HG02870 (cell line): ENCODE measurements at regions not wholly inside any gene's neighbourhood (a gene's known extent, or its start where the extent isn't known, plus 50 kb on each side); places are given as distances from the start of the nearest gene placed in this dataset.
"Not testable (repeated sequence)": the region's sequence is repeated elsewhere in the genome, so short reads cannot be mapped to it uniquely, and the experiment has no call there.

Experiments used
- ATAC-seq: cut with Tn5 transposase; IDR thresholded peaks from one replicate; pipeline ENCODE4 v1.9.1; 2021; ENCODE audit warnings: mild to moderate bottlenecking, moderate library complexity; ENCODE audit not compliant: unreplicated experiment

DNA sequence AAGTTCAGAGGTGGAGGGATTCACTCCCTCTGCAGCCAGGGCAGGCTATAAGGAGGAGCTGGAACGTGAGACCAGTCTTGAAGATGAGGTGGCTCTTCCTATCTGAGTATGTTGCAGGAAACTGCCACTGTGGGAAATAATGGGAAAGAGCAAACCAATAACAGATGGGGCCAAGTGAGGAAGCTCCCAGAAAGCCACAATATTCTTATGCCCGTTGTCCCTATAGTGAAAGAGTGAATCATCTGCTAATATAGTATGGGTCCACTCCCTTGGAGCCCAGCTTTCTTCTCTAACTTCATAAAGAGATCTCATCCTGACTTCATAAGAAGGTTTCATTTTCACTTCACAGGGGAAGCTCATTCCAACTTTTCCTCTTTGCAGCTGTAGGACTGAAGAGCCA lies 206.4 kb downstream of the BLID start:
- no peak for ATAC-seq

DNA sequence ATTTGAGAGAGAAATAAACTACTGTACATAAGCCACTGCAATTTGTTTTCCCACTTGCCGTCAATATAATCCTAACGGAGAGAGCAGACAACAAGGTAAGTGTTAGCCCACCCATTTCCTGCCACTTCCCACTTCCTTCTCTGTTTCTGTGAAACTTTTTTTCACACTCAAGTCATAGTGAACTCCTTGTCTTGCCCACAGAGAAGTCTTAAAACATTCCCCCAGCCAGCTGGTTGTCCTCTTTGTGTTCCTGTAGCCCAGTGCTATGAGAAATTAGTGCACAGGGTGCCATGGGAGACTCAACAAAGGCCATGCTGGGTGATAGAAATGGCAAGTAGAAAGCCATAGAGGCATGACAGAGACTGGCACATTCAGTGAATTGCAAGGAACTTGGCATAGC lies 208.6 kb downstream of the BLID start:
- no peak for ATAC-seq

DNA sequence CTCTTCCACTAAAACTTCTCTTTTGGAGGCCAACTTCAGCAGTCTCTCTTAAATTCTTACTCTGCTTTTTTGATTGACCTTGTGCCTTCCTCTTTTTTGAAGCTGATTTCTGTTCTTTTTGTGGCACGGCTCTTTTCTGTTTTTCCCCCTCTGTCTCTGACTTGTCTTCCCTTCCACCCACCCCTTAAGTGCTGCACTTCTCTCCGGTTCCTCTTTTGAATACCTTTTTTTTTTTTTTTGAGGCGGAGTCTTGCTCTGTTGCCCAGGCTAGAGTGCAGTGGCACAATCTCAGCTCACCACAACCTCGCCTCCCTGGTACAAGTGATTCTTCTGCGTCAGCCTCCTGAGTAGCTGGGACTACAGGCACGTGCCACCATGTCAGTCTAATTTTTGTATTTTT lies 211.9 kb downstream of the BLID start:
- ATAC-seq = no peak

DNA sequence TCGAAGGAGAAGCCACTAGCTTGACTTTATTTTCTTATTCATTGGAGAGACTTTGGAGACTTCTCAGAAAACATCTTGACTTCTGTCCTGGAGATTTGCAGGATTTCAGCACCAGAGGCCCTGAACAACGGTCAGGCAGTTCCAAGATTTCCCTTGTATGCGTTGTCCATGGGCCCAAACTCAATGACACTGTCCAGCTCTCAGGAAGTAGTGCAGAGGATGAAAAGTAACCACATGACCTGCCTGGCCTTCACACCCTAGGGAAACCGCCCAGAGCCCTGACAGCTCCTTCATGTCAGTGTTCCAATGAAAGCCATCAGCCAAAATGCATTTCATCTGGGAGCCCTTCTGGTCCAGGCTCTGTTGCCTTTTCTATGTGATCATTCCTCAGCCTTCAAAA lies 214.1 kb downstream of the BLID start:
- ATAC-seq = no peak

DNA sequence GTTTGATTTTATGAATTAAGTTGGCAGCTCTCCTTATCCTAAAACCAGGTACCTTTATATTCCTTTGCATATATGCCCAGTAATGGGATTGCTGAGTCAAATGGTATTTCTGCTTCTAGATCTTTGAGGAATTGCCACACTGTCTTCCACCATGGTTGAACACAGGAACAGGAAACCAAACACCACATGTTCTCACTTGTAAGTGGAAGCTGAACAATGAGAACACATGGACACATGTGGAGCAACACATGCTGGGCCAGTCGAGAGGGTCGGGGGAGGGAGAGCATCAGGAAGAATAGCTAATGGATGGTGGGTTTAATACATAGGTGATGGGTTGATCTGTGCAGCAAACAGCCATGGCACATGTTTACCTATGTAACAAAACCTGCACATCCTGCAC lies 214.6 kb downstream of the BLID start:
- not testable (repeated sequence) for ATAC-seq

DNA sequence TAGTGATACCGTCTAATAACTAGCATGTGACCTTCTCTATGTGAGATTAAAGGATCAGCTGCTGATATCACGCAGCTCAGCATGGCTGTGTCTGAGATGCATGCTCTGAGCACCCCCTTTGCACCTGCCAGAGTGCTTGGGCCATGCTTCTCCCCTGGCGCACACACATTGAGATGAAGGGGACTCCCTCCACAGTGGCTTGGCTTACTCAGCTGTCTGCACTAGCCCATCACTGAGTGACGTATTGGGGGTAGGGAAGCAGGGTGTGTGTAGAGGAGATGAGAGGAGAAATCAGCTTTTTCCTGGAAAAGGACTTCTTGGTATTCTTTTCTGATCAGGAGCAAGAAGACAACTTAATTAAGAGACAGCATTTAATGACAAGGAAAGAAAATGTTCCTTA lies 216.5 kb downstream of the BLID start:
- ATAC-seq = no peak

DNA sequence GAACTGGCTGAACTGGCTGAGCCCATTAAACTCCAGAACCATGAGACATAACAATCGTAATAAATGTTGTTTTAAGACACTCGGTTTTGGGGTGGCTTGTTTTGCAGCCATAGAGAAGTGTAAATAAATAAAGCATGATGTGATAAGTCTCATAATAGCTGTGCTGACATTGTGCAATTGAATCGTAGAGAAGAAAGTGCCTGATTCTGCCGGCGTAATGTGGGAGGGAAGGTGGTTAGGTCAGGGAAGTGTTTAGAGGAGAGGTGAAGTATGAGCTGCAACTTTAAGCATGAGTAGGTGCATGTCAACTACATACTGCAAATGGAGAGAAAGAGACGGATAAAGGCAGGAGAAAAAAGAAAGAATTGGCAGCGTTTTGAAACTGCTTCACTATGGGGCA lies 217.1 kb downstream of the BLID start:
- no peak for ATAC-seq

DNA sequence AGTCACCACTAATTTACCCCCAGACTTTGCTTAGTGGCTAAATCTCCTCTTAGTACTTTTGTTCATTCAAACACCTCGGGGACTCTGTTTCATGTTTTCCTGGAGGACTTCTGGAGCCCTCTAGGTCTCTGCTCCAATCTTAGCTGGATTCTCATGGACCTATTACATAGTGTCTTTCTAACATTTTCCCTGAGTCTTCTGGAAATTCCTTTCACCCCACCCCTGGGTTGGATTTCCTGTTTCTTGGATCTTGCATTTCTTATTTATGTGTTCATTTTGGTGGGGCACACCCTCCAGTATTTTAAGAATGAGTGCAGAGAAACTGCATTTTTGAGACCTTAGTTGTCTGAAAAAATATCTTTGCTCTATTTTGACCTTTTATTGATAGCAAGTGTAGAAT lies 220.1 kb downstream of the BLID start:
- no peak for ATAC-seq

DNA sequence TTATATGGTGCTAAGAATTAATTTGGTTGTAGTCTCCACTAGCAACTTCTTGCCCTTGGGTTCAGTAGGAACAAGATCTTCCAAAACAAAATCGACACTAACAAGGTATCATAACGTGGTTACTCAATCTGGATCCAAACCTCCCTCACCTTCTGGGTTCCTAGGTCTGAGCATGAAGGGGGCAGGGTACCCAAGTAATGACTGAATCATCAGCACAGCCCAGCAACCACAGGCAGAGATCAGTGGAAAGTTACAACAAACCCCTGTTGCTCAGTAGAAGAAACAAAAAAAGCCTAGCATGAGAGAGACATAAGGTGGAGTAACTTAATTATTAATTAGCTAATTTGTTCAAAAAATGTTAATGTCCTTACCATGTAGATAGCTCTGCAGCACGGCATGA lies 221.4 kb downstream of the BLID start:
- ATAC-seq = no peak

DNA sequence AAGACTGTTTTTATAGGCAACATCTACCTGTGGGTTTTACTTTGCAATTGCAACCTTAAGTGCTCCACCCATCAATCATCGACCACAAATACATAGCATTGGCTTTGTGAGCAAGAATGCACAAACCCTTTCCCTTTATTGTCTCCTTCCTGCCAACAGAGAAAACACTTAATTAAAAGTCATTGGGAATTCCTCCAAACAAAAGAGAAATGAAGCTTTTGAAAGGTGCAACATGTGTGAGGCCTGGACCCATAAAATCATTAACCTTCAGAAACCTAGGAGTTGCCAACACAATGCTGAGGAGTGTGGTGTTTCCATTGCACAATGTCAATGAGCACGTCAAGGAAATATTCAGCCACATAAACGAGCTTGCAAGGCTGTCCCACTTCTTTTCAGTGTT lies 223.2 kb downstream of the BLID start:
- no peak for ATAC-seq

DNA sequence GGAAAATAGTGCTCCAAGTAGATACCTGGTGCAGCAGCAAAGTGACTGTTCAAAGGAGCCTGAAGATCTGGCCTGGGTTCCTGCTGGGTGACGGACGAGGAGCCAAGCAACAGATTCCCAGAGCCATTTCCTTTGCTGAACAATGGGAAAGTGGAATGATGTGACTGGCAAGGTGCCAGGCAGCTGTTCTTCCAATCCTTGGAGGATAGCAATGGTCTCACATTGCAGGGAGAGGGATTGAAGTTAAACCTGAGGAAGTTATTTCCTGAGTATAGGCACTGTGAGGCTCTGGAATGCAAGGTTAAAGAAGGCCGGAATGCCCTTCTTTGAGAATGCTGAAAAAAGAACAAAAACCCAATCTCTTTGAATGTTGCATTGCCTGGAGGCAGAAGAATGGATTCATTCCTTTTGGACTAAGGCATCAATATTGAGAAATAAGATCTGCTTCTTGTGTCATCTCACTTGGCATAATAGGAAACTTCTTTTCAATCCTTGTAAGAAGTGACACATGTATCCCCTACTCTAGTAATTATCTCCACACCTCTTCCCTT lies 223.8 kb downstream of the BLID start:
- ATAC-seq = no peak

DNA sequence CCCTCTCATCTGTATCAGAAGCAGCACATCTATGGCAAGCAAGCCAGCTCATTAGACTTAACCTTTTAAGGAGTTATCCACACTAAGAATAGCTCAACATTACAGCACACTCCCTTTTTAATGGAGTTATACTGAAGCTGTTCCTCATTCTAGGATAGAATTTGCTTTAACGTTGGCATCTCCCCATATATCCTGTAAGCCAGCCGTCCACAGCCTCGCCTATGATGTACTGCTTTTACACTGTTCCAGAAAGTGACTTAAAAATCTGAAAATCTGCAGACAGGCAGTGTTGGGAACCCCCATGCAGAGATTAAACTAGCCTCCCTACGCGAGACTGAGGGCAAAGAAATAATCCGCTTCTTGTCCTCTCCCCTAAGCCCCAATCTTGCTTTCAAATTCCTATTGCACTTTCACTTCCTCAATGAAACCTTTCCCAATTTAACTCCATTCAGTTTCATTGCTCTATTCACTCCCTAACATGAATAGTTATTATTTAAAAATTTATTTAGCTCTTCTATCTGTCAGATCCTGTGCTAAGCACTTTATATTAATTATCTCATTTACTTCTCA lies 225.0 kb downstream of the BLID start:
- no peak for ATAC-seq

DNA sequence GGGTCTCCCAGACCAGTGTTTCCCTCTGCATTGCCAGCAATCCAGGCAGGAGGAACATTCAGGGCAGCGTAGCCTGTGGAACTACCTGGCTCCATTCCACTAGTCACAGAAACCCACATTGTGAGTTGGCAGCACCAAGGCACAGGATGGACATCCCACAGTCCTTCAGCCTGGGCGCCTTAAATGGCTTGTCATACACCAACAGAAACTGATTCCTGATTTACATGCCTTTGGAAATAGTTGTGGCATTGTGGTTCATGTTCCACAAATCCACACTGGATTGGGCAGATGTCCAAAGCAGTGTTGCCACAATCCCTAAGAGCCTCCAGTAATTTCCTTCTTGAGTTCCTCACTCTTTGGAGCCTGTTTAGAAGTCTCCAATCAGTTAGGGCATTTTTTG lies 225.6 kb downstream of the BLID start:
- no peak for ATAC-seq

DNA sequence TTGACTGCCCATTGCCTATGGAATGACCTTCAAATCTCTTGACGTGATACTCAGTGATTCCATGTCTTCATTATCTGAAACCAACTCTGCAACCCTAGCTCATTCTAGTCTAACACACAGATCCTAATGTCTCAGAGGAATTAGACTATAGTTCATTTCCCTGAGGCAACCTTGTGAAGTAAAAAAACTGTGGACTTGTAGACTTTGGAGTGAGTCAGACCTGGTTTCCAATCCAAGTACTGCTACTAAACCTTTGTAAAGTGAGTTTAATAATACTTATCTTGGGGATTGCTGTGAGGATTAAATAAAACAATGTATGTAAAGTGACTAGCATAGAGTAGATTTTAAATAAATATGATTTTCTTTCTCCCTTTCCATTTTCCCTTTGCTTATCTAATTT lies 226.1 kb downstream of the BLID start:
- no peak for ATAC-seq

DNA sequence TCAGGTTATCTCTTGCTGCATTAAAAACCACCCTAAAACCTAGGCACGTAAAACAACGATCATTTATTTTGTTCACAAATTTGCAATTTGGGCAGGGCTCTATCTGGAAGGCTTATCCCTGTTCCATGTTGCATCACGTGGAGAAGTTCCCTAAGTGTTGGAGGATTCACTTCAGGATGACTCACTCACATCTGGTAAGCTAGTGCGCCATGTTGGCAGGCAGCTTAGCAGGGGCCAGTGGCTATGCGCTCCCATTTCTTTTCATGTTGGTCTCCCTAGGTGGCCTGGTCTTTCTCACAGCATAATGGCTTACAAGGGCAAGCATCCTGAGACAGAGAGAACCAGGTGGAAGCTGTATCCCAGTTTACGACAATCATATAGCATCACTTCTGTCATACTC lies 226.8 kb downstream of the BLID start:
- ATAC-seq = no peak

DNA sequence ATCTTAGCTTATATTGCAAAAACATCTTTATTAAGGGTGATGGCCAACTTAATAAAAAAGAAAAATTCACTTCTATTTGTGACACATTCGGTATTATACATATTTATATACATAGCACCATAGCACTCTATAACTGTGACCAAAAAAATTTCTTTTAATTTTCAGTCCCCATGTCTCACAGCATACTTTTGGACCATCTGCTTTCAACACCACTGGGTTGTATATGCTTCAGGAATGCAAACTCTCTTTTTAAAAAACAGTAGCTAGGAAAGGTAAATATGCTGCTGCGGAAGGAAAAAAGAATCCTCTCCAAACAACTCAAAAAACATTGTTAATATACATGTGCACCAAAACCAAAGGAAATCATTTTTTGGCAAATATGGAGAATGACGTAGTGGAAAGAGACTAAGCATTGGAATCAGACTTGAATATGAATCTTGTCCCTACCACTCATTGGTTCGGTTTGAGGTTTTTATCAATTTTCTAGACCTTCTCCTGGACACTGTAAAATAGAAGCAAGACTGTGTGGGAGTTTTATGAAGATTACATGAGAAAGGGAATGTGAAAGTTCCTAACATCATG lies 227.9 kb downstream of the BLID start:
- ATAC-seq = no peak

DNA sequence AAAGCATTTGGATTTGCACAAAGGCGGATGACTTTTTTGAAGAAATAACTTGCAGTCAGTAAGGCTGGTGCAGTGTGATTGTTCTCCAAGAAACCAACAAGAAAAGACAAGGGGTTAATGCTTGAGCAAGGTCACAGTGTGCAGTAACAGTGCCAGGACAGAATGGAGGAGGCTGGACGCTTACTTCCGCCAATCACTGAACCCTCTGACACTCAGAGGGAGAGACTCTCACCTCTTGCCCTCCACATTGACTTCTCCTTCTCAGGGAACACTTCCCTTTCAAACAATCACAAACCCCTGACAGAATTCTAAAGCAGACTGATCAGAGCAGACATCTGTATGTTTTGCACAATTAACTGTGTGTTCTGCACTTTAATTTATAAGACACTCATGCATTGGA lies 228.4 kb downstream of the BLID start:
- ATAC-seq = no peak

DNA sequence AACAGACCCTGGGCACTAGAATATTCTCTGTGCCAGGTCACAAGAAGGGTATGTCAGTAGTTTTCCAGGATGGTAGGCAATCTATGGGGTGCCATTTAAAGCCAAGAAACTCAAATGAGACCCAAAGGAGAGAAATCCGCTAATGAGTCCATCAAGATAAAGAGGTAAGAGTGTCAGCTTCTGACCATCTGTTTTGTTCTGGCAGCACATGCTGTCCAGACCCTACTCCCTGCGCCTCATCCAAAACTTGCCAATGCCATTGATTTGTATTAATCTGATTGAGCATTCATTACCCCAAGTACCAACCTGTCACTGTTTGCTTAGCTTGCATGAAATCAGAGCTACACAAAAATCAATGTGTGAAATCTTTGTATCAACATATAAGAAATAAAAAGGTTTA lies 229.0 kb downstream of the BLID start:
- no peak for ATAC-seq

DNA sequence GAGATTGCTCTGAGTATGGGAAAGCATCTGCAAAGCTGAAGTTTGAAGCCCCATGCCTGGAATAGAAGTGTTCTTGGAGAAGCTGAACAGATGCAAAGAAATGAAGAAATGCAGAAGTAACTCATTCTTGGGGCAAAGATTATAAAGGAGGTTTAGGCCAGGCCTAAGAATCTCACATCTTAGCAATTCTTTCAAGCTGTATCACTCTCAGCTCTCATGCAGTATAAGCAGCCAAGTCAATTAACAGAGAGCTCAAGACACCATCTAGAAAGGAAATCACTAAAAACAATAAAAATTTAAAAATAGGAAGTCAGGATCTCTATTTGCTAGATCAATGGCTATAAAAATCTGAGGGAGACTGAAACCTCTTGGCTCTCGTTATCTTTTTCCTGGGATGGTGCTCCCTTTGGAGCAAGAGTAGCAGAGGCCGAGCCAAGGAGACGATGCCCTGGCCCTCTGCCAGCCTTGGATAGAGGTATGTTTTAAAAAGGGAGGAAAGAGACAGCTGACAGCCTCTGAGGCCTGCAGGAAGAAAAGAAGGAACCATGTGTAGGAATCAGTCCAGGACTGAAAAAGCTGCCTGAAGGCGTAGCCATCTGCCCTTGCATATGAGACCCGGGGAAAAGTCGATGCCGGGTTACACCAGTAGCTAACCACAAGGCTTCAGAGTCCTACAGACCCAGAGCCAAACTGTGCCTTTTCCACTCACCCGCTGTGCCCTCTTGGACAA lies 229.8 kb downstream of the BLID start:
- no peak for ATAC-seq

DNA sequence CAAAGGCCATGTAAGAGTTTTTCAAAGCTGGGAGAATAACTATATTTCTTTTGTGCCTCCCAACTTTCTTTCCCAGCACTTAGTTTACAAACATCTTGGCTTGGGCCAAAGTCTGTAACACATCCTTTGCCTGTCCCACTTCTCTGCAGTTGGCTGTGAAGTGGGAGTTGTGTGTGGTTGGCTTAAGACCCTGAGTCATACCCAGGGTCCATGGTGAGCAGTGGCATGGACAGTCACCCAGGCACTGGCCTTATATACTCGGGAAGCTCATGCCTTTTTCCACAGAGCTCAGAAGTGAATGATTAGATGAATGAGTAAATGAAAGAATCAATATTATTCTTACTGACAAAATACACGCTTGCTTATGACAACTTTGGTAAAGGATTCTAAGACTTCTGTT lies 231.4 kb downstream of the BLID start:
- ATAC-seq = no peak

DNA sequence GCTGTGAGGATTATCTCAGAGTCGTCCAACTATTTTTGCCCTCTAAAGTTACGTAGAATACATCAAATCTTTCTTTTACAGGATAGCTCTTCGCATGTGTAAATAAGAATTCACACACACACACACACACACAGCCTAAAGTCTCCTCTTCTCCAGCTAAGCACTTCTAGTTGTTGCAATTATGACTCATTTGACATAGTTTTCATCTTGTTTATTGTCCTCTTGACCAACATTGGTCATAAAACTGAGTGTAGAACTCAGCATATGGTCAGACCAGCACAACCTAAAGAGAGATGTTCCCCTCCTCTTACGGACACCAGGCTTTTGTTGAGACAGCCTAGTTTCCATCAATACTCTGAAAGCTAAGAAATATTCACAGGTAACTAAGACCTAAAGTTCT lies 234.2 kb downstream of the BLID start:
- no peak for ATAC-seq

DNA sequence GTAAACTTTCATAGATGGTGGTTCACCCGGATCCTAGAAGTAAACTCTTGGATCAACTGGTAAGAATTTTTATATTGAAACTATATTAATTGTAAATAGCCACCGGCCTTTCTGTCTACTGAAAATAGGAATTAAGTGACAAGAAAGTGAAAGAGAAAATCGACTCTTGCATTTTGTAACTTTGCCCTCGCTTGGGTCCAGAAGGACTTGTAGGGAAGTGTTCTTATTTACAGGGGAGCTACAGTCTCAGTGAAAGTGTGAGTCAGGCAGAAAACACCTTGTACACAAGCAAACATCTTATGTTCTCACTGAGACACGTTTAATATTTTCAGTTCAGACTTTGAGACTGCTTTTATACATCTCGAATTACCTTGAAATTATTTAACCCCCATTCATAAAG lies 238.9 kb downstream of the BLID start:
- no peak for ATAC-seq
